HepG2 (cell line): ENCODE measurements at regions not wholly inside any gene's neighbourhood (a gene's known extent, or its start where the extent isn't known, plus 50 kb on each side); places are given as distances from the start of the nearest gene placed in this dataset.

ENCODE experiments used
- ATAC-seq: fragments of 200-7000 bp; cut with Tn5 transposase; 3 replicates; pipeline ENCODE4 v1.9.1; 2020; ENCODE audit warnings: mild to moderate bottlenecking, moderate library complexity
- BruUV-seq: library from RNA; stranded (reverse); fragments of 400-500 nt; replicated peaks from 2 replicates; lab custom pipeline; 2021; lab: Mats Ljungman, UMichigan
- CTCF ChIA-PET: fragments of 300-600 bp; formaldehyde crosslinking; extraction: SDS; loops from one replicate; lab custom pipeline; 2021; ENCODE audit warnings: low total read pairs, inconsistent platforms, low intra/inter-chr PET ratio; lab: Yijun Ruan, JAX
- POLR2A ChIA-PET: fragments of 350-600 bp; sonication (Branson Sonifier 250); formaldehyde crosslinking; loops from one replicate; lab custom pipeline; 2020; ENCODE audit warnings: antibody characterized with exemption, inconsistent platforms; lab: Yijun Ruan, JAX
- DNase-seq: peaks from one replicate; pipeline ENCODE4 v3.0.0-alpha.2; 2015; ENCODE audit warnings: low spot score
- FAIRE-seq: peaks from 3 replicates; lab custom pipeline; 2011; peaks lifted over from hg19 to GRCh38; lab: Jason Lieb, UNC
- H2AFZ ChIP-seq: one replicate; pipeline ENCODE4 v1.6.1; 2011; ENCODE audit warnings: low read length, inconsistent platforms
- H3K27ac ChIP-seq: fragments of 300-600 bp; 3 replicates; pipeline ENCODE4 v1.8.0; 2011; ENCODE audit warnings: mixed run types, mild to moderate bottlenecking, mixed read lengths, low read length, inconsistent platforms; ENCODE audit not compliant: insufficient read depth; ENCODE audit errors: extremely low read length
- H3K27me3 ChIP-seq, 2 experiments: fragments of 200-600 bp in 1 of 2; 2 replicates in 1 of 2; 3 replicates in 1 of 2; pipeline versions ENCODE4 v1.6.0 to v1.8.0; 2011; ENCODE audit warnings: low read length in 2 of 2, mild to moderate bottlenecking in 2 of 2, moderate library complexity in 2 of 2, inconsistent platforms in 1 of 2; ENCODE audit not compliant: insufficient read depth in 2 of 2, control insufficient read depth in 1 of 2
- H3K36me3 ChIP-seq, 2 experiments: fragments of 200-600 bp in 1 of 2; replicated peaks in 1 of 2; 2 replicates in 1 of 2; 3 replicates in 1 of 2; pipeline versions ENCODE4 v1.5.1 to v1.8.0; 2011; ENCODE audit warnings: low read length in 2 of 2, inconsistent platforms in 1 of 2; ENCODE audit not compliant: insufficient read depth in 2 of 2, control insufficient read depth in 1 of 2
- H3K4me1 ChIP-seq: 2 replicates; pipeline ENCODE4 v1.5.1; 2012; ENCODE audit warnings: low read length, inconsistent platforms; ENCODE audit not compliant: insufficient read depth
- H3K4me2 ChIP-seq: 2 replicates; pipeline ENCODE4 v1.6.0; 2011; ENCODE audit warnings: low read depth, low read length, inconsistent platforms
- H3K4me3 ChIP-seq, 3 experiments: fragments of 200-600 bp in 1 of 3; sonication (generic), shearing (Covaris generic) in 1 of 3; replicated peaks in 1 of 3; 2 replicates each; pipeline ENCODE4 v1.5.1; 2011 to 2016; ENCODE audit warnings: low read length in 3 of 3, inconsistent platforms in 2 of 3, low read depth in 2 of 3, mild to moderate bottlenecking in 2 of 3, control low read depth in 1 of 3, mixed read lengths in 1 of 3; ENCODE audit not compliant: insufficient read depth in 1 of 3
- H3K79me2 ChIP-seq: one replicate; pipeline ENCODE4 v1.6.1; 2011; ENCODE audit warnings: low read length, inconsistent platforms; ENCODE audit not compliant: insufficient read depth
- H3K9ac ChIP-seq: 2 replicates; pipeline ENCODE4 v1.6.0; 2011; ENCODE audit warnings: mild to moderate bottlenecking, low read depth, low read length, inconsistent platforms; ENCODE audit not compliant: insufficient read depth
- H3K9me3 ChIP-seq: 2 replicates; pipeline ENCODE4 v1.5.1; 2012; ENCODE audit warnings: mild to moderate bottlenecking, low read length
- H4K20me1 ChIP-seq: 2 replicates; pipeline ENCODE4 v1.6.0; 2011; ENCODE audit warnings: inconsistent platforms, mild to moderate bottlenecking, low read length, moderate library complexity; ENCODE audit not compliant: insufficient read depth
- BATF2 ChIP-seq: sonication (generic); formaldehyde crosslinking; IDR thresholded peaks from 2 replicates; pipeline ENCODE4 v1.8.0; 2022; ENCODE audit warnings: mild to moderate bottlenecking, missing genetic modification reagents, moderate library complexity
- CEBPG ChIP-seq: IDR thresholded peaks from 2 replicates; pipeline ENCODE4 v1.6.1; 2016
- CREB3 ChIP-seq: sonication (generic); formaldehyde crosslinking; IDR thresholded peaks from 2 replicates; pipeline ENCODE4 v1.5.0; 2020; ENCODE audit warnings: missing genetic modification reagents
- DRAP1 ChIP-seq: IDR thresholded peaks from 2 replicates; pipeline ENCODE4 v1.6.1; 2016; ENCODE audit warnings: missing genetic modification reagents, missing compliant biosample characterization
- HNF4A ChIP-seq: sonication (generic); formaldehyde crosslinking; IDR thresholded peaks from 2 replicates; pipeline ENCODE4 v1.4.0; 2020; ENCODE audit warnings: missing genetic modification reagents
- HNF4G ChIP-seq, 2 experiments: sonication (generic) in 1 of 2; formaldehyde crosslinking in 1 of 2; IDR thresholded peaks; 2 replicates each; pipeline versions ENCODE4 v1.4.0 to v1.6.1; 2011 to 2020; ENCODE audit warnings: borderline replicate concordance in 2 of 2, low read depth in 2 of 2, mild to moderate bottlenecking in 2 of 2, low read length in 1 of 2, missing genetic modification reagents in 1 of 2, moderate library complexity in 1 of 2
- SAP130 ChIP-seq: IDR thresholded peaks from 2 replicates; pipeline ENCODE4 v1.6.1; 2016; ENCODE audit warnings: low read depth
- SMAD3 ChIP-seq: sonication (generic); formaldehyde crosslinking; IDR thresholded peaks from 2 replicates; pipeline ENCODE4 v1.4.0; 2020; ENCODE audit warnings: missing genetic modification reagents
- SOX5 ChIP-seq: IDR thresholded peaks from 2 replicates; pipeline ENCODE4 v1.6.1; 2016; ENCODE audit warnings: borderline replicate concordance
- ZEB1 ChIP-seq: IDR thresholded peaks from 2 replicates; pipeline ENCODE4 v1.6.1; 2012; ENCODE audit warnings: mild to moderate bottlenecking, low read depth, inconsistent platforms; ENCODE audit not compliant: insufficient replicate concordance
- ZFP91 ChIP-seq: sonication (generic); formaldehyde crosslinking; IDR thresholded peaks from 2 replicates; pipeline ENCODE4 v1.9.0; 2022; ENCODE audit warnings: missing genetic modification reagents, mild to moderate bottlenecking, borderline replicate concordance
- ZNF512B ChIP-seq: sonication (generic); formaldehyde crosslinking; IDR thresholded peaks from 2 replicates; pipeline ENCODE4 v1.5.1; 2020; ENCODE audit warnings: missing genetic modification reagents, mild to moderate bottlenecking, borderline replicate concordance
- ZNF691 ChIP-seq: sonication (generic); formaldehyde crosslinking; IDR thresholded peaks from 2 replicates; pipeline ENCODE4 v1.4.0; 2020; ENCODE audit warnings: missing genetic modification reagents, low read depth, mild to moderate bottlenecking, borderline replicate concordance
- ZNF747 ChIP-seq: sonication (generic); formaldehyde crosslinking; IDR thresholded peaks from 2 replicates; pipeline ENCODE4 v1.8.1; 2023; ENCODE audit warnings: missing genetic modification reagents, mild to moderate bottlenecking, borderline replicate concordance
- WGBS: methylation state at CpG from one replicate; pipeline ENCODE4 v1.1.6; 2017; ENCODE audit warnings: low lambda C conversion rate; 5-methylcytosine and 5-hydroxymethylcytosine counted together
- in situ Hi-C: cut with HindIII; loops from 2 replicates; pipeline ENCODE4 v1.10.0; 2017; ENCODE audit warnings: low pct_unique_long_range_greater_than_20kb; ENCODE audit not compliant: extremely low pct_ligation_motif_present
- intact Hi-C: fragments of 100-400 bp; cut with micrococcal nuclease; formaldehyde crosslinking; loops from one replicate; pipeline ENCODE4 v1.10.0; 2022; ENCODE audit not compliant: unreplicated experiment

GRCh38 chr18:42338683-42339082 is 383.6 kb downstream of the PIK3C3 start (continued):
- no peak for TF ChIP-seq CREB3
- no peak for TF ChIP-seq ZNF512B
- no peak for TF ChIP-seq ZFP91 (CRISPR knock-in tag)
- no peak for TF ChIP-seq ZNF747 (CRISPR knock-in tag)
- TF ChIP-seq SAP130 (CRISPR knock-in tag), result peak; percentile 36; the same call in 1 of the 2 replicates

- ChIA-PET CTCF (no interaction called here), POLR2A (interaction anchor here (1.3 to 1.6 kb wide), 3 partner anchors 14 to 226 kb away, joined by 3 to 5 read pairs (median 4); no protein-coding TSS in a partner anchor)
- peak; percentile 51 for ATAC-seq
- peak; percentile 80 for DNase-seq
- no peak overlapping the region for H2AFZ ChIP-seq
- H3K27me3 ChIP-seq, result no peaks in the 10 kb centered on the region
- in situ Hi-C loops (no loop called here), intact Hi-C loops (loop anchor here (1.0 kb wide), 1 partner anchor 107 kb away; no protein-coding TSS in a partner anchor)
- H3K9ac ChIP-seq, result peak overlapping the region; percentile 3
- H3K9me3 ChIP-seq, result peaks cover 30% of the 10 kb centered on the region; the same call in 1 of the 2 replicates
- H3K4me1 ChIP-seq, result peaks cover 67% of the 10 kb centered on the region
- H3K79me2 ChIP-seq, result no peaks in the 10 kb centered on the region
- no peak overlapping the region for H3K4me2 ChIP-seq
- peak overlapping the region; percentile 77 for H3K27ac ChIP-seq
- 10% methylated on average over 4 of the region's 4 CpGs for WGBS
- no peak overlapping the region for H3K4me3 ChIP-seq
- no TSS peak for BruUV-seq
- no peaks in the 10 kb centered on the region for H4K20me1 ChIP-seq
- FAIRE-seq, result no peak
- no peaks in the 10 kb centered on the region for H3K36me3 ChIP-seq
- peak; percentile 46; the same call in 1 of the 2 replicates for TF ChIP-seq CEBPG (CRISPR knock-in tag)
- peak; percentile 62 for TF ChIP-seq HNF4A (CRISPR knock-in tag)
- TF ChIP-seq ZEB1, result no peak
- TF ChIP-seq SMAD3 (CRISPR knock-in tag), result no peak
- TF ChIP-seq DRAP1, result no peak
- no peak for TF ChIP-seq ZNF691
- TF ChIP-seq HNF4G (IDR thresholded peaks at IDR 0.05; ENCODE audit: borderline replicate concordance, low read depth, low read length), result peak; percentile 15; the same call in 1 of the 2 replicates
- TF ChIP-seq HNF4G (CRISPR knock-in tag; IDR thresholded peaks at IDR 0.05; ENCODE audit: borderline replicate concordance, low read depth), result no peak
- TF ChIP-seq BATF2 (CRISPR knock-in tag), result no peak
- TF ChIP-seq SOX5, result peak; percentile 17; the same call in 1 of the 2 replicates
Observed at GRCh38 chr18:42339372-42339771, 384.3 kb downstream of the PIK3C3 start.
